ENCODE measurements at regions not wholly inside any gene's neighbourhood (a gene's known extent, or its start where the extent isn't known, plus 50 kb on each side); places are given as distances from the start of the nearest gene placed in this dataset.

DNA sequence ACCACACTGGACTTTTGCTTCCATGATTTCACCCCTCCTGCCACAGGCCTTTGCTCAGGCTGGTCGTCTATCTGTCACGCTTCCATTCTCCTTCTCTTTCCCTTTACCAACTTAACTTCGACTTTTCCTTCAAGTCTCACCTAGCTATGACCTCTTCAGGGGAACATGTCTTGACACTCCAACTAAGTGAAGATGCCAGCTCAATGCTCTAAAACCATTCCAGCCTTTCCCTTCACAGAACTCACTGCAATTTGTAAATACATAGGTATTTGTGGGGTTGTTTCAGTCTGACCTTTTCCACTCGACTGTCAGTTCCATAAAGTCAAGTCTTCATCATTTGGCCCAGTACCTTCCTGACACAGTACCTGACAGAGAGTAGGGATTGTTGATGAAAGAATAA, 358.6 kb upstream of the CAMK1G start:
- no peak for DNase-seq (ENCODE audit: low spot score)

DNA sequence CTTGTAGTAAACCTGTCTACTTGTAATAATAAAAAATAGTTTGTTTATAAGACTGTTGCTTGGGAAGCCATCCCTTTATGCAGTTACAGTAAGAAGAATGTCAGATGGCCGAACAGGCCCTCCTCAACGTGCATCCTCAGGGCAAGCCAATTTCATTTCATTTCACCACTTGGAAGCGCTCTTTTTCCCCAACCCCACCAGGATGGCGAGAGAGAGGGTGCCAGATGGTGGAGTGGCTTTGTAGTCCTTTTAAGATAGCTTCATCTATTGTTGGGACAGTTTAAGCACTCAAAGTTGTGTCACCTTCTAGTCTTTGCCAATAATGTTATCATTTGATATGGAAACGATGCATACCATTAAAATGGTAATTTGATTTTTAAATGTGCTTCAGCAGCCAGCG, 356.3 kb upstream of the CAMK1G start:
- no peak for DNase-seq (ENCODE audit: low spot score)

DNA sequence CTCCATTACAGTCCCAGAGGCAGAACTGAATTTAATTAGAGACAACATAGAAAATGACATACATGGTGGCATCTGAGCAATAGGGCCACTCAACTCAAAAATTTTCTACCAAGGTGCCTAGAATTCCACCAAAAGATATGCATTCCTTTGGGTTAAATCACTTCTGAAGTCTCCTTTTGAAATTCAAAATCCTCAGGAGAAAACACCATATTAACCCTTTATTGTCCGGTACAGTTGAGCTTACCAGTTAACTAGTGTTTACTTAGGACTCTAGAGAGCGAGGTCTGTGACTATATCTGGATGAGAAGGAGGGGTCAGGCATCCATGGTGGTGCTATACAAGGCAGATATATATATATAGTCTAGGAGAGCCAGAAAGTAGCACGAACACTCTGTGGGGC, 355.6 kb upstream of the CAMK1G start:
- no peak for DNase-seq (ENCODE audit: low spot score)

DNA sequence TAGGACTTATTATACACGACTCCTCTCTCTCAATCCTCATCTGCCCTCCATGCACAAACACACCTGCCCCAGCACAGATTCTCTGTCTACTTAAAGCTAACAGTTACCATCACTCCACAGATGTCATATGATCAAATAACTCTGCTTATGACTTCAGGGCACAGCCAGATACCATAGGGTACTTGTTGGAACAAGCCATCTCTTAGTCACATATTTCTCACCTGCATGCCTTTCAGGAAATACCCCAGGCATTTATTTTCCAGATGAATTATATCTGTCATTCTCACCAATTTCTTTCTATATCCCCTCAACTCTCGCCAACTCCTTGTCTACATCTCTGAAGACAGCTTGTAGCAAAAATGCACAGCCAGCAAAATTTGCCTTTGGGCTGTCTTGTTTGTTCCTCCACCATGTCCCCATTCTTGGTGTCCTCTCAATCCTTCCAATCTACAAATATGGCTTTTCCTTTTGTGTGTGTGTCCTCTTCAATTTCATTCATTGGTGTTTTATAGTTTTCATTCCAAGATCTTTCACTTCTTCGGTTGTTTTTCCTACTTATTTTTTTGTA, 353.9 kb upstream of the CAMK1G start:
- no peak for DNase-seq (ENCODE audit: low spot score)

DNA sequence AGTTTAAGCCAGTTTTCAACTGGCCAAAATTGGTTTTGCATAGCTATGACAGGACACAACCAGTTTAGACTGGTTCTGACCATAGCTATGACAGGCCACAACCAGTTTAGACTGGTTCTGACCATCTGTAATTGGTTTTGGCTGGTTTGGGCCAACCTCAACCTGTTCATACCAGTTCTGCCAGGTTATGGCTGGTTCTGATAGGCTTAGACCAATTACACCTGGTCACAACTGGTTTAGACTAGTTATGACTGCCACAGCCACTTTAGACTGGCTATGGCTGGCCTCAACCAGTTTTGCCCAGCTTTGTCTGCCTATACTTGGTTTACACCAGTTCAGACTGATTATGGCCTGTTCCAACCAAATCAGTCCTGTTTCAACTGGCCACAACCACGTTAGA, 353.2 kb upstream of the CAMK1G start:
- DNase-seq (ENCODE audit: low spot score), result no peak

DNA sequence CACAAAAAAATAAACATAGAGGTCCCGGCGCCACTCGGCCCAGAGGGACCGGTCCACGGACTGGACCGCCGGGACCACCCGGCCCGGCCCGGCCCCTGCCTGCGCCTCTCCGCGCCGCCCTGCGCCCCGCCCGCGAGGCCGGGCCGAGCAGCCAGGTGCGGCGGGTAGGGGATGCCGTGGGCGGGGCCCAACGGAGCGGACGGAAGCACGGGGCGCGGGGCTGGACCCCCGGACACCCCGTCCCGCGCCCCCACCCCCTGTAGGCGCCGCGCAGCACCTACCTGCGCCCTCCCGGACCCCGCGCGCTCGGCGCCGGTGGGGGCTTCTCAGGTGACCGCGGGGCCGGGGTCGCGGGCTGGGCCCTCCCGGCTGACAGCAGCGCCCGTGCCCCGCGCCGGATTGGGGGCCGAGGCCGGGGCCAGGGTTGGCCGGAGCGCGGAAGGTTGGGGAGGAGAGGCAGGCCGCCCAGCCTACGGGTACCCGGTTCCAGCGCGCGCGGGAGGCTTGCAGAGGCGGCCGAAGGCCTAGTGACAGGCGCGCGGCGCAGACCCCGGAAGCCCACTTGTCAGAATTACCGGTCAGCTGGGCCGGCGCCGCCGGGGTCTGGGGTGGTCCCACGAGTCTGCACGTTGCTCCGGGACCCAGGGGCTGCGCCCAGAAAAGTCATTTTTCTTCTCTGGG, 351.9 kb upstream of the CAMK1G start:
- no peak for DNase-seq (ENCODE audit: low spot score)

DNA sequence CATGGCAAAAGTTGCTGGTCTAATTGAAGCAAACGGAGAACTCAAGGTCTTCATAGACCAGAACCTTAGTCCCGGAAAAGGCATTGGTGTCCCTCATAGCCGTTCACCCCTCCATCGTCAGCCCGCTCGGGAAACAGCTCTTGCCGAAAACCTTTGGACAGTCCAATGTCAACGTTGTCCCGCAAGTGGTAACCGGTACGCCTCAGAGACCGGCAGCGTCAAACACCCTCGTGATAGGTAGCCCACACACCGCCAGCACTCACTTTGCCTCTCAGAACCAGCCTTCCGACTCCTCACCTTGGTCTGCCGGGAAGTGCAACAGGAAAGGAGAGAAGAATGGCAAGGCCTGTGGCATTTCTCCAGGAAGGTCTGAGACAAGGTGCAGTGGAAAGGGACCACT, 351.3 kb upstream of the CAMK1G start:
- DNase-seq (ENCODE audit: low spot score), result no peak

DNA sequence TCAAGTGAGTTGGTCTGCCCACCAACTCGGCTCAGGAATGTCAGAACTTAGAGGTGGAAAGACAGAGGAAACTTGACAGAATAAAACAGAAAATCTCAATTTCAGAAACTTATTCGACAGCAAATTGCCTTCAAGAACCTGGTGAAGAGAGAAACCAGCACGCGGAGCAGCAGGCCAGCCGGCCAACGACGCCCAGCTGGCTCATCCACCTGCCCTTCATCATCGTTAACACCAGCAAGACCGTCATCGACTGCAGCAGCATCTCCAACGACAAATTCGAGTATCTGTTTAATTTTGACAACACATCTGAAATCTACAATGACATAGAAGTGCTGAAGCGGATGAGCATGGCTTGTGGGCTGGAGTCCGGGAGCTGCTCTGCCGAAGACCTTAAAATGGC, 350.8 kb upstream of the CAMK1G start:
- DNase-seq (ENCODE audit: low spot score), result no peak

DNA sequence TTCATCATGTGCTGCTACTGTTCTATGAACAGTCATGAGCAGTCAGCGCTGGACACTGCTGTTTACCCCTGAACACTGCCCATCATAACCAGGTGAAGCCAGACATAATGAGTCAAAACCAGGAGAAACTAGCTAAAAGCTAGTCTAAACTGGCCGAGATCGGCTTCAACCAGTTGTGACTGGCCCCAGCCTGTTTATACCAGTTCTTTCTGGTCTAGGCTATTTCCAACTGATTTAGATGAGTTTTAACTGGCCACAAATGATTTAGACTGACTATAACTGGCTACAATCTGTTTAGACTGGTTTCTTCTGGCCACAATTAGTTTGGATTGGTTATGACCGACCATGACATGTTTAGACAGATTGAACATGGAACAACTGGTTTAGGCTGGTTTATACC, 348.3 kb upstream of the CAMK1G start:
- no peak for DNase-seq (ENCODE audit: low spot score)

DNA sequence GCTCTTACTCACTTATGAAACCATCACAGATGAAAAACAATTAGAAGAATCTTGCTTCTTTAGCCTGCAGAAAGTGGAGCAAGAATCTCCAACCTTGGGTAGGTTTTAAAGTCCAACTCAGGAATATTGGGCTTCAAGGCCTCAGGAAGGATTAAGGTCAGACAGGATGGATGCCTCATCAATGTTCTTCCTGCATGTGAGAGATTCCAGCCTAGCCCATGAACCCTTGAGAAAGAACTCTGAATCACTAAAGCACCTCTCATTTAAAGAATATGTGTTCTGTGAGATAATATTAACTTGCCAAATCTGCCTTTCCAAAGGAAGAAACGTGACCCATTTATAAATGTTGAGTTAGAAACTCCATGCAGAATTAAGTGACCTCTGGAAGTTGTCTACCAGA, 345.2 kb upstream of the CAMK1G start:
- DNase-seq (ENCODE audit: low spot score), result no peak

DNA sequence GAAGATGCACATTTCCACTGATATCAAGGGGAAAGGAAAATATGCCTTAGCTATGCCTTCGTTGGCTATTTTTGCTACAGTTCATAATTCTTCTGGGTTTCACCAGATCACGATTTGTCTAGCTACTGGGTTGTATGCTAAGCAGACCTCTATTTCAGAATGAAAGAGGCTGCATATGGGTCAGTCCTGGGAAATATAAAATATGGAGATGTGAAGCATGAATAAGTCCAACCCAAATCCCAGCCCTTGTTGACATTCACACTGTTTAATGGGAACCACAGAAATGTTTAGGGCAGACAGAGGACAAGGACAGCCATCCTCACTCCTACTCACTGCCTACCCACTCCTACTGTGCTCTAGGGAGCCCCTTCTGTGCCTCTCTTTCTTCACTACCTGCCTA, 343.2 kb upstream of the CAMK1G start:
- no peak for DNase-seq (ENCODE audit: low spot score)

DNA sequence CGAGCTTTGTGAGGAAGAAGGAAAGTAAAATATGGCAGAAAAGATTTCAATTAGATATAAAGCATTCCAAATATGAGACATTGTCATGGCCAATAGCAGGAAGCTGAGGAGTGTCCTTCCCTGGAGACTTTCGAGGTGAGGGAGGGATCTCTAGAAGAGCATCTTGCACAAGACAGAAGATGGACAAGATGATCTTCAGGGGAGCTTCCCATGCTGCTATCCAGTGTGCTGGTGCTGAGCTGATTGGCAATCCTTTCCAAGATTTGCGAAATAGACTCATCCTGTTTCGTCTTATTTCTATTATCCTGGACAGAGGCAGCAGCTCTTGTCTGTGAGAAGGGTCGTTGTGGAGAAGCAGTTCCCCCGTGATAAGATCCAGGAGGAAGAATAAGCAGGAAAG, 342.0 kb upstream of the CAMK1G start:
- no peak for DNase-seq (ENCODE audit: low spot score)

DNA sequence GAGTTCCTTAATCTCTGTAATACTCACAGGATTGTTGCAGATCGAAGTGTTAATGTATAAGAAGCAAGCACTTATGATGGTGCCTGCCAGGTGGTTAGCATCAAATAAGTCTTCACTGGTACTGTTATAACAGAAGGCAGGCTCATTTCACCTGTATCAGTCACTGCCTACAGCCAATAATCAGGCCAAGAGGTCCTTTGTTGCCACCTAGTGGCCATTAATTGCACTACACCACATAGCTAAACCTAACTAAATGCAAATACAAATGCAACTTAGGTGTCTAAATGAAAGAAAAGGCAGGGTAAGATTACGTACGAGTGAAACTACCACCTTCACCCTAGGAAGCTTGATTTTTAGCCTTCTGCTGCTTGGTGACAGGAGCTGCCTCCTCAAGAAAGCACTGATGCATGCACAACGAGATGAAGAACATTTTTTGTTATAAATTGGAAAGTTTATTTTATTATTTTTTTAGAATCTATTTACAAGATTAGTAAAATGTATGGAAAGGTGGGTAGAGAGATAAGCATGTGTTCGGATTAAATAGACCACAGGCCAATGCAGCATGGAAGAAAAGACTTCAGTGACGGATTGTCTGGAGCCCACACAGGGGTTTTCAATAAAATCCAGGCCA, 334.8 kb upstream of the CAMK1G start:
- DNase-seq (ENCODE audit: low spot score), result peak; percentile 80

DNA sequence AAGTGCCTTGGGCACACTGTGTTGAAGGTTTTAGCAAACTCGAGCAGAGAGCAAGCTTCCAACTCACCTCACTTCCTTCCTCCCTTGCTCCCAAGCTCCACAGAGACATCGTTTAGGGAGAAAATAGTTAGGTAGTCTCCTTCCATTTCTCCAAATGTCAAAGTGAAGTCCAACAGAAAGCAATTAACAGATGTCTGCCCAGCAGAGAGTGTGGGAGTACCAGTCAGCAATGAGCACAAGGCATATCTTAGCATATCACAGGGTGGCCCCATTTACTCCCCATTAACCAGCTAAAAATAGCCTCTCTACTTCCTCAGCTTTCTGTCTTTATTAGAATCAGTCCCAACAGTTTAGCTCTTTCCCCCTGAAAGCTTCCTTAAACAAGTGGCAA, 334.2 kb upstream of the CAMK1G start:
- DNase-seq (ENCODE audit: low spot score), result no peak

DNA sequence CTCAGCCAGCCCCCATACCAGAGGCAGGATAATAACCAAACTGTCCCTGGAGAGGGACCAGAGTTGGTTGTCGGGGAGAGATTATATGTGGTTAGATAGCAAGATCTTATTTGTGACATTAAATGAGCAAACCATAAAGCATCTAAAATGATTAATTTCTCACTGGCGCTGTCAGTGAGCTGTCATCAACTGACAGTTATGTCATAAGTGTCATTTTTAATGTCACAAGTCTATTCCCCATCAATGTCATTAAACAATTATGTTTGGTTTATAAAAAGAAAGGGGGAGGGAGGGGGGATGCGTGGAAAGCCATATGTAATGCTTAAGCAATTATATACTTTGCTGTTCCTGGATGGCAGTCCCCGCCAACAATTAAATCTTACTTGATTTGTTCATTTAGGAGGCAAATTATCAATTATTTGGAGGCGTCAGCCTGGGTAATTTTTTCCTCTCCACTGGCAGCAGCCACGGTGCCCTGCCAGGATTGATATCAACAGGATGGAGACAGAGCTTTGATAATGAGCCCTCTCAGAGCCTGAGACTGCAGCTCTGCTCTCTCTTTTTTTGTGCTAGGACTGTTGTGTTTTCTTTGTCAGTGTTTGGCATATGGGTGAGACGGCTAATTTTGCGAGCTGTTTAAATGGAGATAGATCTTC, 333.6 kb upstream of the CAMK1G start:
- DNase-seq (ENCODE audit: low spot score), result no peak

DNA sequence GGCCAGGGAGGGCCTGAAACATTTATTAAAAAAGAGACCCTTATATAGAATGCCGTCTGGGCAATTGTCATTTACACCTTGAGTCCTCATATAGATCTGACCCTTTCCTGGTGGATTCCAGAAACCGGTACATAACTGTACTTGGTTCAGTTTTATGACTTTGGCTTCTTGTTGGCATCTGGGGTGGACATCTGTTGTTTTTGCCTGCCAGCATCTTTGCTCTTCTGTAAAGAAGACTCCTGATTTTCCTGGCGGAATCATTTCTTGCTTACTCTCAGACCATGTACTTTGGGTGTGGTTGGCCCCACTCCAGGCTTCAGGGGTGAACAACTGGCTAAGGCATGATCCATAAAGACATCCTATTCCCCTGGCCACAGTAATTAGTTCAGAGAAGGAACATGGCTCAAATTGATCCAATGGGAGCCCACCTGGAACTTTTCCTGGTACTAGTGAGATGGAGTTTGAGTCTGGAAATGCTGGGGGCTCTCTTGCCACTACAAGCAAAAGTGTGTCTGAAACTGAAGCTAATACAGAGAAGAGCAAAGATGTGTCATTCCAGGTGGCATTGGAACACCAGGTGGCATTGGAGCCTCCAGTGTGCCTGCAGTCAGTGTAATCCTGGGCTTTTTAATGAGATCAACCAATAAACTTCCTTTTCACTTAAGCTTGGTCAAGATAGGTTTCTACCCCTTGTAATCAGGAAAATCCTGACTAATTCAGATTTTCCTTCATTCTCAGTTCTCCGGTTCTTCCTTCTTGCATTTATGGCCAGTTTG, 332.5 kb upstream of the CAMK1G start:
- no peak for DNase-seq (ENCODE audit: low spot score)

DNA sequence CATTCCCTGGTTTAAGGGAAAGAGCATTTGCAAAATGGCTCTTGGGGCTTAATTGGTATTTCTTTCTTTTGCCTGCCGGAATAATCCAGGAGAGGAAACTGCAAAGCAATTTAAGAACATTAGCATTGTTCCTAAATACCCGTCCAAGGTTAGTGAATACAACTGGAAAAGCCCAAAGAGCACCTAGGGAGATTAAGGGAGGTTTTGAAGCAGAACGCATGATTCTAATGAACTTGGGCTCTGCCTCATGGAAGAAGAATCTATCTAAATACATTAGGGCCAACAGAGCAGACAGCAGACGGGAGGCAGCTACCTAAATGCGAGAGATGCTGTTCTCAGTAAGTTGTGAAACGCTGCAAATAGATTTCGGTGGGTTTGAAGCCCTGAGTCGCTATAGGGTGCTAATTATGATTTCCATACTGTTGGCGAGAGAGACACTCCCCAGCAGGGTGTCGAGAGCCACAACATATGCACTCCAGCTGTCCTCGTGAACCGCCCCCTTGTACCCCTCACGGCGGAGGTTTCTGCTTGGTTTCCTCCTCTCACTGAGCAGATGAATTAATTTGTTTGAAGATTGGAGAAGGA, 326.7 kb upstream of the CAMK1G start:
- DNase-seq (ENCODE audit: low spot score), result no peak

DNA sequence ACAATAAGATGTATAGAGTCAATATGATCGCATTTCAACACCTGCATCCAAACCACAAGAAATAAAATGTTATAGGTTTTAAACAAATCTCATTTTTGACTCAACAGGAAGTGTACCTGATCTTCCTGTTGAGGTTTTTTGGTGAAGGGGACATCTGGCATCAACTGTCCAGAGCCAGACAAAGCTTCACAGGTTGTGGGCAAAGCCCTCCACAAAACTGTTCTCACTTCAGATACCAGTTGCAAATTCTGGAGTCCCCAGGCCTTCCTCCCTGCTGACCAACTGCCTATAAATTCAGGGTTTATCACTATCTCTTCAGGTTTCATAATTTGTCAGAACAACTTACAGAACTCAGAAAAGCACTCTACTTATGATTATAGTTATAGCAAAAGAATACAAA, 326.1 kb upstream of the CAMK1G start:
- no peak for DNase-seq (ENCODE audit: low spot score)

DNA sequence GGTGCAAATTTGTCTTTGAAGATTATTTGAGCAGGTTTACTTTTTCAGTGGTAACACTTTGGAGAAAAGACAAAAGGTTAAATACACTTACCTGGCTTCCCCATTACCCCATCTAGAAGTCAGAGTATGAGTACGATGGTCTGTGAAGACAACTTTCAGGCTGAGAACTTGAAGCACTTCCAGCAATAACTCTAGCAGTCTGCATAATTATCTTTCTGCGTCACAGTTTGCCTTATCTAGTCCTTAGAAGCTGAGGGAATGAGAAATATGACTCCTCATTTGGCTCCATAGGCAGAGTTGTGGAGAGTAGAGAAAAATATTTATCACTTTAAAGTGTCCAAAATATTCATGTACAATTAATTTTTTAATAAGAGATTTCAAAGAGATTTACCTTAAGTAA, 323.4 kb upstream of the CAMK1G start:
- no peak for DNase-seq (ENCODE audit: low spot score)

DNA sequence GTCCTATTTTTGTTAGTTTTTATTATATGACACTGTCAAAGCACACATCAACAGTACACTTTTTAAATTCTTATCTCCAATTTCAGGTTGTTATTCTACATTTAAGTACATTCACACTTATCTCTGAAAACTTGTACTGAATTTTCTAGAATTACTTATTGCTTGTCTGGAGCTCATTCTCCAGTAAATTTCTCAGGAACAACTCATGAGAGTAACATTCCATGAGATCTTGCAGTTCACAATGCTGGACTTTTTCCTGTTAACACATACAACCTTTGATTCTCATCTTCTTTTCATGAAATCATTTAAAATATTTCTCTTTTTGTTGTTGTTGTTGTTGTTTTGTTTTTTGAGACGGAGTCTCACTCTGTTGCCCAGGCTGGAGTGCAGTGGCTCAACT, 320.9 kb upstream of the CAMK1G start:
- no peak for DNase-seq (ENCODE audit: low spot score)

DNA sequence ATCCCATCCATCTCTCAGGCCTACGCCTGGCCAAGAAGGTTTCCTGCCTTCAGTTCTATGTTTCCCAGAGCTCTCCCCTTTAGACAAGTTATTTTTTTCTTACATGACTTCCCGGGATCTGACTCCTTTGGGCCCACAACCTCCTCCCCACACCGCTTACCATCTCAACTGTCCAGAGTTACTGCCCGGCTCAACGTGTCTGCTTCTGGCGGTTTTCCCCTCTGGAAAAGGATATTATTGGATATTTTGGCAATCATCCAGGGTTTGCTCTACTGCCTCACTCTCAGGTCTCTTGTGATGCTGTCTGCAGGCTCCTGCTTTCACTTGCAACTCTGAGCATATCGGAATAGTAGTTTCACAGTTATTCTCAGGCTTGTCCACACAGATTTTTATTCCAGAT, 318.2 kb upstream of the CAMK1G start:
- DNase-seq (ENCODE audit: low spot score), result no peak

DNA sequence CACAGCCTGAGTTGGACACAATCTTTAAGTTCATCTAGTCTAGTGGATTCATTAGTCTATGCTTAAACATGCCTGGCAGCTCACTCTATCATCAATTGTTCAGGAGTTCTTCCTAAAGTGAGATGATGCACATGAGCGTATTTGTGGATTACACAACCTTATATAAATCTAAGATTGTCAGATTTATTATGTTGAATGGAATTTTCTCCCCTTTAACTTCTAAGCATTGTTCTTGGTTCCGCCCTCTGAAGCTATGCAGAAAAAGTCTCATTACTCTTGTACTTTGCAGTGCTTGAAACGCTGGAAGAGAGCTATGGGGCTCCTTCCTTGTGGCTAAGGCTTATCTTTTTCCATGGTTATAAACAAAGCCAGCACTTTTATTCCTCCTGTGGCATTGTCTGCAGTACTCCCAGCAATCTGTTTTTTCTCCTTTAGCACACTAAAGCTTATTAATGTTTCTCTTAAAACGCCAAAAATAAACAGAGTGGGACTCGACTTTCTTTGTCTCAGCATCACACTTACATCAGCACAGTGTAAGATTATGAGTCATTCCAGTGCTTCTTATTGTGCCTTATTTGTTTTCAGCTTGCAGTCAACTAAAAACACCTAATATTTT, 316.8 kb upstream of the CAMK1G start:
- no peak for DNase-seq (ENCODE audit: low spot score)

All from Ammon's horn (tissue), 1 donor.